SIG-M5 (cell line): ENCODE measurements at regions not wholly inside any gene's neighbourhood (a gene's known extent, or its start where the extent isn't known, plus 50 kb on each side); places are given as distances from the start of the nearest gene placed in this dataset.
"Not testable (repeated sequence)": the region's sequence is repeated elsewhere in the genome, so short reads cannot be mapped to it uniquely, and the experiment has no call there.

ENCODE experiments used
- DNase-seq: peaks from one replicate; lab custom pipeline; 2025; lab: John Stamatoyannopoulos, UW

- DNase-seq, result no peak
These were observed 931.5 kb upstream of the NUDT12 start for GRCh38 chr5:104494083-104494482.

- DNase-seq, result no peak
These were observed 910.2 kb upstream of the NUDT12 start for GRCh38 chr5:104472811-104473210.

- DNase-seq, result no peak
These were observed 893.5 kb upstream of the NUDT12 start for GRCh38 chr5:104456122-104456521.

GRCh38 chr5:104452550-104452949, 890.0 kb upstream of the NUDT12 start:
- DNase-seq, result no peak

GRCh38 chr5:104451911-104452310, 889.3 kb upstream of the NUDT12 start:
- DNase-seq, result not testable (repeated sequence)

- no peak for DNase-seq
These were observed 882.1 kb upstream of the NUDT12 start for GRCh38 chr5:104444656-104445055.

GRCh38 chr5:104443706-104444105, 881.1 kb upstream of the NUDT12 start:
- no peak for DNase-seq

- DNase-seq, result no peak
These were observed 869.4 kb upstream of the NUDT12 start for GRCh38 chr5:104431981-104432380.

- DNase-seq, result no peak
These were observed 868.5 kb upstream of the NUDT12 start for GRCh38 chr5:104431002-104431620.

- no peak for DNase-seq
These were observed 867.3 kb upstream of the NUDT12 start for GRCh38 chr5:104429911-104430310.

GRCh38 chr5:104421431-104421830, 858.8 kb upstream of the NUDT12 start:
- DNase-seq, result no peak

GRCh38 chr5:104418056-104418455, 855.5 kb upstream of the NUDT12 start:
- DNase-seq, result no peak

GRCh38 chr5:104412649-104413240, 850.2 kb upstream of the NUDT12 start:
- no peak for DNase-seq

GRCh38 chr5:104400941-104401340, 838.4 kb upstream of the NUDT12 start:
- DNase-seq, result no peak

- DNase-seq, result no peak
These were observed 823.3 kb upstream of the NUDT12 start for GRCh38 chr5:104385906-104386305.

- DNase-seq, result no peak
These were observed 812.8 kb upstream of the NUDT12 start for GRCh38 chr5:104375345-104375744.

- DNase-seq, result no peak
These were observed 810.2 kb upstream of the NUDT12 start for GRCh38 chr5:104372796-104373195.

GRCh38 chr5:104372376-104372775, 809.8 kb upstream of the NUDT12 start:
- DNase-seq, result no peak

- no peak for DNase-seq
These were observed 807.9 kb upstream of the NUDT12 start for GRCh38 chr5:104370523-104370922.

- no peak for DNase-seq
These were observed 805.4 kb upstream of the NUDT12 start for GRCh38 chr5:104367978-104368377.

- DNase-seq, result no peak
These were observed 801.0 kb upstream of the NUDT12 start for GRCh38 chr5:104363567-104363966.

GRCh38 chr5:104361932-104362331, 799.3 kb upstream of the NUDT12 start:
- no peak for DNase-seq

GRCh38 chr5:104355350-104355749, 792.8 kb upstream of the NUDT12 start:
- DNase-seq, result no peak

- DNase-seq, result no peak
These were observed 790.8 kb upstream of the NUDT12 start for GRCh38 chr5:104353371-104353770.
